HepG2 (cell line): ENCODE measurements at regions not wholly inside any gene's neighbourhood (a gene's known extent, or its start where the extent isn't known, plus 50 kb on each side); places are given as distances from the start of the nearest gene placed in this dataset.

Source experiments
- EZH2 ChIP-seq: conservative IDR thresholded peaks from 2 replicates; pipeline ENCODE4 v1.6.1; 2012; ENCODE audit warnings: mild to moderate bottlenecking, low read depth, low read length, moderate library complexity
- NFYB ChIP-seq: sonication (generic); formaldehyde crosslinking; IDR thresholded peaks from 2 replicates; pipeline ENCODE4 v1.4.0; 2020; ENCODE audit warnings: missing genetic modification reagents
- TF ChIP-seq, protein P1 (sequence below): sonication (generic); formaldehyde crosslinking; IDR thresholded peaks from 2 replicates; pipeline ENCODE4 v1.9.0; 2021; ENCODE audit warnings: missing genetic modification reagents, borderline replicate concordance

DNA sequence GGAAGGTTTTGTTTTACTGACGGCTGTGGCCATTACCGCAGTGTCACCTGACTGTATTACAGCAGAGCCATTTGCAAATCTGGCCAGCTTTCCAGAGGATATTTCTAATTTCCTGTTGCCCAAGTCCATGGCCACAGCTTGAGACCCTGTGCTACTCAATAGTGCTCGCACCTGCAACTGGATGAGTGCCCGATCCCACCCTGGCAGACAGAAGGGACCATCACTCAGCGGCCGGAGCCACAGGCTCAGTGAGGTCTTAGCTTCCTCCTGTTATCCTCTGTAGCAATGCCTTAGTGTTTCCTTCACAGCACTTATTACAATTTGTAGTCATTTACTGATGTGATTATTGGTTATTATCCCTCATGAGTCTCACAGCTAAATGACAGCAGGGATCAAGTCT, 184.8 kb downstream of the LRRN1 start:
- no peak for TF ChIP-seq EZH2
- TF ChIP-seq NFYB, result no peak
- TF ChIP-seq, protein P1, sequence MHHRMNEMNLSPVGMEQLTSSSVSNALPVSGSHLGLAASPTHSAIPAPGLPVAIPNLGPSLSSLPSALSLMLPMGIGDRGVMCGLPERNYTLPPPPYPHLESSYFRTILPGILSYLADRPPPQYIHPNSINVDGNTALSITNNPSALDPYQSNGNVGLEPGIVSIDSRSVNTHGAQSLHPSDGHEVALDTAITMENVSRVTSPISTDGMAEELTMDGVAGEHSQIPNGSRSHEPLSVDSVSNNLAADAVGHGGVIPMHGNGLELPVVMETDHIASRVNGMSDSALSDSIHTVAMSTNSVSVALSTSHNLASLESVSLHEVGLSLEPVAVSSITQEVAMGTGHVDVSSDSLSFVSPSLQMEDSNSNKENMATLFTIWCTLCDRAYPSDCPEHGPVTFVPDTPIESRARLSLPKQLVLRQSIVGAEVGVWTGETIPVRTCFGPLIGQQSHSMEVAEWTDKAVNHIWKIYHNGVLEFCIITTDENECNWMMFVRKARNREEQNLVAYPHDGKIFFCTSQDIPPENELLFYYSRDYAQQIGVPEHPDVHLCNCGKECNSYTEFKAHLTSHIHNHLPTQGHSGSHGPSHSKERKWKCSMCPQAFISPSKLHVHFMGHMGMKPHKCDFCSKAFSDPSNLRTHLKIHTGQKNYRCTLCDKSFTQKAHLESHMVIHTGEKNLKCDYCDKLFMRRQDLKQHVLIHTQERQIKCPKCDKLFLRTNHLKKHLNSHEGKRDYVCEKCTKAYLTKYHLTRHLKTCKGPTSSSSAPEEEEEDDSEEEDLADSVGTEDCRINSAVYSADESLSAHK, result no peak
